KG1 (cell line): ENCODE measurements at regions not wholly inside any gene's neighbourhood (a gene's known extent, or its start where the extent isn't known, plus 50 kb on each side); places are given as distances from the start of the nearest gene placed in this dataset.
"Not testable (repeated sequence)": the region's sequence is repeated elsewhere in the genome, so short reads cannot be mapped to it uniquely, and the experiment has no call there.

Experiments used
- DNase-seq: peaks from one replicate; lab custom pipeline; 2025; lab: John Stamatoyannopoulos, UW

DNA sequence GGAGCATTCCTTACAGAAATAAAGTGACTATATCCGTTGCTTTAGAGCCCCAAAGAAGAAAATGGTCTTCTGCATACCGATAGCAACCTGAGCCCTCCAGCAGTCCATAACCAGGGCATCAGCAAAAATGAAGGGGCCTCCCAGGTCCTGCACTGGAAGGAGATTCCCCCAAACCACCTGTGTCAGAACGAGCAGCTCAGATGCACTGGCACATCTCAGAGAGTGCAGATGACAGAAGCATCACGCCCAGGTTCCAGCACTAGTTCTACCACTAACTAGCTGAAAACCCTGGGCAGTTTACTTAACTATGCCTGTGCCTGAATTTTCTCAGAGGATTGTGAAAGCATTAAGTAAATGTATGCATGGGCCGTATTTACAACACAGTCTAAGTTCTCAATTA, 466.7 kb upstream of the MYT1L start:
- no peak for DNase-seq

DNA sequence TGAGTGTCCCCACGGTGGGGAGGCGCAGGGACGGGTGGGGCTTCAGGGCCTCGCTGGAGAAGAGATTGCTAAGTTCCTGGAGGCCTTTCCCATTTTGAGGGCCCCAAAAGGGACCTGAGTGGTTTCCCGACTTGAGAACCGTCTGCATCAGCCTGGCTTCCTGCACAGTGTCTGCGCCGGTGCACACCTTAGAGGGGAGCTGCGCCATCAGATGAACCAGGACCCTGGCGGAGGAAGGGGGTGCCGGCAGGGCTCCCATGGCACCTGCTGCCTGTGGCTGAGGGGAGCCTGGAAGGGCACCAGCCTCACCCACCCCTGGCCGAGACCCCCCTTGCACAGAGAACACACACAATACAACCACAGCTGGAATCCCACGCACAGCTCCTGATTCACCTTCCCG, 465.1 kb upstream of the MYT1L start:
- no peak for DNase-seq

DNA sequence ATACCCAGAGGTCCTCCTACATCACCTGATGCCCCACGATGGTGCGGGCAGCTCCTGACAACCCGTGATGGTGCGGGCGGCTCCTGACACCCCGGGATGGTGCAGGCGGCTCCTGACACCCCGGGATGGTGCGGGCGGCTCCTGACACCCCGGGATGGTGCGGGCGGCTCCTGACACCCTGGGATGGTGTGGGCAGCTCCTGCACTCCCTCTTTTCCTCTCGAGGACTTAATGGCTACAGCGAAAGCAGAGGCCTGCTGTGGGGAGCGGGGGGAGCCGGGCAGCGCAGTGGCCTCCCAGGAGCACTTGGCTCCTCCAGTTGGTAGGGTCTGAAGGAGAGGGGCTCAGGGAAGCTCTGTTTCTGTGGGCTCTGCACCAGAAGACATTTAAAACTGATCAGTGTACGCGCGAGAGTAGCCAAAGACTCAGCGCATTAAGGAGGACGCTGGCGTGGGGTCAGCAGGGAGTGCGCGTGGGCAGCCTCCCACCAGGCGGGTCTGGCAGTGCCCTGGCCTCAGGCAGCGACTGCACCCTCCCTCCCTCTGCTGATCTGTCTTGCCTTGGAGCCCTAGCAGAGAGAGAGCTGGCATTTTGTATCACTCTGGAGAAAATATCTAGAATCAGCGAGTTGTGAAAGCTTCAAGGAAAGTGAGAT, 464.5 kb upstream of the MYT1L start:
- no peak for DNase-seq

DNA sequence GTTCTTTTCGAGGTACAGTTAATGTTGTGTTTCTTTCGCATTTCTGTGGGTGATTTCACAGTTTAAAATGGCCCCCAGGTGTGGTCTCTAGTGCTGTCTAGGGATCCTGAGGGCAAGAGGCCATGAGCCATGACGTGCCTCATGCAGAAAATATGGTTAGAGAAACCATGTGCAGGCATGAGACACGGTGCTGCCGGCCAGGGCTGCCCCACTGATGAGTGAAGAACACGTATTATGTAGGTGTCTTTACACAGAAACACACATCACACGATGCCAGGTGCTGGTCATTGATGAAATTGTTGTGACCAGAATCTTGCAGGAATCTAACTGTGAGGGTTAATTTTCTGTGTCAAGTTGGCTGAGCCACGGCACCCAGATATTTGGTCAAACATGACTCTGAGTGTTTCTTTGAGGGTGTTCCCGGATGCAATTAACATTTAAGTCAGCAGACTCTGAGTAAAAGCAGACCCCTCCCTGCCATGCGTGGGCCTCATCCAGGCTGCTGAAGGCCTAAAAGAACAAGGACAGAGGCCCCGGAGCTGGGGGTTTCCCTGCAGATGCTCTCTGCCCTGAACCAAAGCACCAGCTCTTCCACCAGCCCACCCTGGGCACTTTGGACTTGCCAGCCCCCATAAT, 463.0 kb upstream of the MYT1L start:
- no peak for DNase-seq

DNA sequence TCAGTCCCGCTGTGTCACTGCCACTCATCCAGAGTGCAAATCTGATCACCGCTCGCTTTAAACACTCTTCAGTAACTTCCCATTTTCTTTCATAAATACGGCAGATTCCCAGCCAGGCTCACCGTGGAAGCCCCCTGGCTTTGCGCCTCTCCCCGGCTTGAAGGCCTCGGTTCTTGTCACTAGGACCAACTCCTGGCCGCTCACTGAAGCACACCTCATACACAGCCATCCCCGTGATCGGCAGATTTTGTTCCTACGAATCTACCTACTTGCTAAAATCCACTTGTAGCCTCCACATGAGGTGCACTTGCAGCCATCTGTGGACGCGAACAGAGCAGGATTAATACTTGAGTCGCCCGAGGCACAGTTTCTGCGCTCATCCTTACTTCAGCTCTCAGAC, 462.4 kb upstream of the MYT1L start:
- DNase-seq = no peak

DNA sequence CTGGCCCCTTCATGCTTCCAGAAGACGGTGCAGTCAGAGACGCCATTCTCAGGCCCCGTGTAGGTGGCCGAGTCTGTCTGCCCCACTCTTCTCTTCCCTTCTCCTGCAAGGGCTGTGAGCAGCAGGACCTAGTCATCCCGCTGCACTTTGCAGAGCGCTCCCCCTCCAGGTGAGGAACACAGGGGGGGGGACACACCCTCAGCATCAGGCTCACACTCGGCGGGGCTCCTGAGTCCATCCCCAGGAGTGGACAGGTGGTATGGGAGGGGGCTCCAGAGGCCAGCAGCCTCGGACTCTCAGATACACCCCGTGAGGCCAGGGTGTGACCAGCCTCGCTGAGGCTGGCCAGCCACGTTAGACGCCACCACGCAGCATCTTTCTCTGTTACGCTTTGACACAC, 460.5 kb upstream of the MYT1L start:
- no peak for DNase-seq

DNA sequence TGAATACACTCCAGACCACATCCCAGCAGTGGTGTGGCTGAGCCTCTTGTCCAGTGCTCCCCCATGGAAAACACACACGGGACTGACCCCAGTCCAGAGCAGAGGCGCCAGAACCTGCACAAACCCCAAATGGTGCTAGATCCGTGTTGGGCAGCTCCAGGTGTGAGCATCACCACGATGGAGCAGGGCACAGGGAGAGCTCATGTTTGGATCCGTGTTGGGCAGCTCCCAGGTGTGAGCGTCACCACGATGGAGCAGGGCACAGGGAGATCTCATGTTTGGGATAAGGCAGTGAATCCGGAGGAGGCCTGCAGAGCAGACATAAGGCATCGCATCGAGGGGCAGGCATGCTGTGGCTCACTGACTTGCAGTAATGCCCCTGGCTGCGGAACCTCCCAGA, 460.0 kb upstream of the MYT1L start:
- no peak for DNase-seq

DNA sequence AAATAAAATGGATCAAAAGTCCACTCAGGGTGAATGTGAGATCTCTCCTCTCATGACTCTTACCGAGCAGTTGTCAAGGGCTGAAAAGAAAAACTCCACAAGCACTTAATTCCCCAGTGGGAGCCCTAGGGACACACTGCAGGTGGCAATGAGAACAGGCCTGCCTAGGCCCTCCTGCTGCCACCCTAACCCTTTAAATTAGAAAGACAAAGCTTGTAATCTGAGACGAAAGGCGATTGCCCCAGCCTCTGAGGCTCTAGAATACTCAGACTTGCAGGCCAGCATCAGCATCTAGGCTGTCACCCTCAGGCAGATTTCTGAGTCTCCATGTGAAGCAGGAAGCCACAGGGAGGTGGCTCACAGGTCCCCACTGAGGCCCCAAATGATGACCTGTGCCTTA, 457.0 kb upstream of the MYT1L start:
- no peak for DNase-seq

DNA sequence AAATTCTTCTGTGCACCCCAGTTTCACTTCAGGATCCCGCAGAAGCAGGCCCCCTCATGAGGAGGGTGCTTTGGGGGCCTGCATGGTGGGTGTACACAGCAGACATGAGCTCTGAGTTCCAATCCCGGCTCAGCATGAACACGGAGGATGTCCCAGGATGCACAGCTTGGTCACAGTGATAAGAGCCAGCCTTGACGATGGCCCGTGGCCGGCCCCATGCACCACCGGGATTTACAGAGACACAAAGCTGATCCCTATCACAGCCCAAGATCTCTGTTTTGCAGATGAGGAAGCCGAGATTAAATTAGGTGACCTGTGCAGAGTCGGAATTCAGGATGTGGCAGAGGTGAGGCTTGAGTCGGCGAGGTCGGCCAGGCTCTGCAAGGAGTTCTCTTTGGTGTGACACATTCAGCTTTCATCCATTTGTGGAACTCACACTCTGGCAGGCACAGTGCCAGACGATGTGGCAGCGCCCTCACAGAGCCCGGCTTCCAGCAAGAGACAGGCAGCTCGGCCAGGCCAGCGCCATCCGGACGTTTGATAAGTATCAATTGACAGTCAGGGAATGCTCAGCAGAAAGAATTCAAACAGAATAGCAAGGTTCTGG, 456.3 kb upstream of the MYT1L start:
- no peak for DNase-seq

DNA sequence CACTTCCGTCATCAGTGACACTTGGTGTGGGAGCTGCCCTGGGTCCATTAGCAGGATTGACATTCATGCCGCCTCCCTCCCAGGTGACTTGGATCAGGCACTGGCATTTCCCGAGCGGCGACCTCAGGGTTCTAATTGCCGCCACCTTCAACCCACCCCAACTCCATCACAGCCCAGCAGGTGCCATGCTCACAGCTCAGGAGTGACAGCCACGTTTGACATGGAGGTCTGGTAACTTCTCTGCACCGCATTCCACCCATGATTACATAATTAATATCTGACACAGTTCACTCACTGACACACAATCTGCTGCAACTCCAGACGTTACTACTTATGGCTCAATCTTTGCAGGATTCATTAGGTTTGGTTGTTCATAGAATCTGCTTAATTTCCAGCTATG, 450.9 kb upstream of the MYT1L start:
- DNase-seq = no peak

DNA sequence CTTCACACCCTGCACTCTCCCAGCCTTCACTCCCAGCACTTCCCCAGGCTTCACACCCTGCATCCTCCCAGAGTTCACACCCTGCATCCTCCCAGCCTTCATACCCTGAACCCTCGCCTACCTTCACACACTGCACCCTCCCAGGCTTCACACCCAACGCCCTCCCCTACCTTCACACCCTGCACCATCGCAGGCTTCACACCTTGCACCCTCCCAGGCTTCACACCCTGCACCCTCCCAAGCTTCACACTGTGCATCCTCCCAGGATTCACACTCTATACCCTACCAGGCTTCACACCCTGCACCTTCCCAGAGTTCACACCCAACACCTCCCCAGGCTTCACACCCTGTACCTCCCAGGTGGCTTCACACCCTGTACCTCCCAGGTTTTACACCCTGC, 448.7 kb upstream of the MYT1L start:
- no peak for DNase-seq

DNA sequence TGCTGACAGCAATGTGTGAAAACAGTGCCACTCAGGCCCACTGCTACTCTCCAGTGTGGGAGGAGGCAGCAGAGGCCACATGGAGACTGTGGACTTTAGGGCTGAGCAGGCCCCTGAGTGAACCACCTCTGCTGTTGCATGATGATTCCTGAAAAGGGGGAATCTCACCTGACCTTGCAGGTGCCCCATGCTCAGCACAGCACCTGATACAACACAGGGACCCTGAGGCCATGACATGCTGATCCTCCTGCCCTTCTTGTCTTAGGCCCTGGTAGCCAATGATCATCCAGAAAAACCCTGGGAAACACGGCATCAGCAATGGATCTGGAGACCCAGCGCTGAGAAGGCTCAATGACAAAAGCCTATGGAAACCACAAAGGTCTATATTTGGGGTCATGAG, 446.8 kb upstream of the MYT1L start:
- DNase-seq = no peak

DNA sequence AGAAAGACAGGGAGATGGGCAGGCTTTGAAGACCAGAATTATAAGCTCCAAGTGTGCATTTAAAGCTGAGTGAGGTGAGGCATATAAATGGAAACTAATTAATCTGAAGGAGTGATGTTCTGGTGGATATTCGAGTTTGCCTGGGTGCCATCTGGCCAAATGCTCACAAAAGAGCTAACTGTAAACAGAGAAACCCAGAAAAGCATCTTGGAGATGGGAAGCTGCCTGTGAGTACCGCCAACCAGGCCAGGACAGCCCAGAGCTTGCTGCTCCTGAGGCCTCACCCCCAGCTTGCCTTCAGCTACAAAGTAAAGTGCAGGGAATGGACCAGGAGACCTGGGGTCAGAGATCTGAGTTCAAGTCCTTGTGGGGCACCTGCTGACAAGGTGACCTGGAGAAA, 446.1 kb upstream of the MYT1L start:
- no peak for DNase-seq

DNA sequence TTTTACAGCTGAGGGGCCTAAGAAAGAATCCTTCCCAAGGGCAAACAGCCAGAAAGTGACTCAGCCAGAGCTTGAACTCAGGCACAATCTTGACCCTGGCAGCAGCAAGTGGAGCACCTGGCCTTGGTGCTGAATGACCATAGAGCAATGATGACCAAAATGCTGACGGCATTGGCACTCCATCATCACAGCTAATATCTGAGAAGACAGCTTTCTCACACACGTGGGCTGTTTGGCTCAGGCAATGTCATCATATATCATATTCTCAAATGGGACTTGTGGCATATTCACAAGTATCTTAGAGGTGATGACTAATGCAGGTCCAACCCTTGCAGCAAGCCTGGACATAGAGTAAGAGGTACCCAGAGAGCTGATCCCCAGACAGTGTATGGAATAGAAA, 443.9 kb upstream of the MYT1L start:
- no peak for DNase-seq

DNA sequence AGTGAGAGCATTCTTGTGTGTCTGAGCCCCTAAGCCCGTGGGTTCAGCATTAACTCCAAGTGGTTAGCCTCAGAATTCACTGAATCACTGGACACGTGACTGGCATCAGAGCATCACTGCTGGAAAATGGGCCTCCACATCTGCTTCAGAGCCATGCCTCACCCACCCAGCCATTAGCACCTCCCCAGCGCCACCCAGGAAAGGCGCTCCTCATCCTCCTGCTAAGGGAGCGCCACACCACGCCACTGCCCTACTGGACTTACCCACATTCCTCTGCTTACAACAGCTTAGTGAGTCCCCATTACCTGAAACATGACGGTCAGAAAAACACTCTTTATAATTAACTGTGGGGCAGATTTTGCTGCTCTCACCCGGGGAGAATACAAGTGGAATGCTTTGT, 442.6 kb upstream of the MYT1L start:
- no peak for DNase-seq

DNA sequence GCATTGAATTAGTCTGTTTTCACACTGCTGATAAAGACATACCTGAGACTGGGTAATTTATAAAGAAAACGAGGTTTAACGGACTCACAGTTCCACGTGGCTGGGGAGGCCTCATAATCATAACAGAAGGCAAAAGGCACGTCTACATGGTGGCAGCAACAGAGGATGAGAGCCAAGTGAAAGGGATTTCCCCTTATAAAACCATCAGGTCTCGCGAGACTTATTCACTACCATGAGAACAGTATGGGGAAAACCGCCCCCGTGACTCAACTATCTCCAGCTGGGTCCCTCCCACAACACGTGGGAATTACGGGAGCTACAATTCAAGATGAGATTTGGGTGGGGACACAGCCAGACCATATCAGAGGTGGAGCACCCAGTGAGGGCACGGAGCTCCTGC, 442.0 kb upstream of the MYT1L start:
- DNase-seq = not testable (repeated sequence)

DNA sequence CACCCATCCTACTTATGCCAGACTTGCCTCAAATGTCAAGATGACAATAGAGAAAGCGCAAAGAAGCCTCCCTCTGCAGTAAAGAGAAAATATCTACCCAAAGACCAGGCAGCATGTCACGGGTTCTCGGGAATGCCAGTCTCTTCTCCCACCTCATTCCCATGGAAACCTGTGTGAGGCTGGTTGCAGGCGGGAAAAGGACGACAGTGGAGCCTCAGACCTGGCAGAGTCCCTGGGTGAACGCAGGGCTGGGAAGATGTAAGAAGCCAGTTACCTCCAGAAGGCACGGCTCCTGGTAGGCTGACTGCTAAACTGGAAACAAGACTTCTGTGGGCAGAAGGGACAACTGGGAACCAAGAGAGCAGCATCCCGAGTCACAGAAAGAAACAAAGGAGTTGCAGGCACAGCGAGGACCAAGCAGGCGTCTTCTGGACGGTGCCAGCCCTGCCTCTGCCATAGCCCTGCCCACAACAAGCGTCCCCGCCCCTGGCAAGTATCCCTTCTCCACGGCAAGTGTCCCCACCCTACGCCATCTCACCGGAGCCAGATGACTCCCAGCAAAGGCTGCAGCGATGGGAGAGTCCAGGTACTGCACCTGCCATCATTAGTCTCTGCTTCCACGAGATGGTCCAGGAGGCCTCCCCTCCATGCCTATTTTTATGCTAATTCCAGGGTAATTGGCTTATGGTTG, 440.8 kb upstream of the MYT1L start:
- no peak for DNase-seq

DNA sequence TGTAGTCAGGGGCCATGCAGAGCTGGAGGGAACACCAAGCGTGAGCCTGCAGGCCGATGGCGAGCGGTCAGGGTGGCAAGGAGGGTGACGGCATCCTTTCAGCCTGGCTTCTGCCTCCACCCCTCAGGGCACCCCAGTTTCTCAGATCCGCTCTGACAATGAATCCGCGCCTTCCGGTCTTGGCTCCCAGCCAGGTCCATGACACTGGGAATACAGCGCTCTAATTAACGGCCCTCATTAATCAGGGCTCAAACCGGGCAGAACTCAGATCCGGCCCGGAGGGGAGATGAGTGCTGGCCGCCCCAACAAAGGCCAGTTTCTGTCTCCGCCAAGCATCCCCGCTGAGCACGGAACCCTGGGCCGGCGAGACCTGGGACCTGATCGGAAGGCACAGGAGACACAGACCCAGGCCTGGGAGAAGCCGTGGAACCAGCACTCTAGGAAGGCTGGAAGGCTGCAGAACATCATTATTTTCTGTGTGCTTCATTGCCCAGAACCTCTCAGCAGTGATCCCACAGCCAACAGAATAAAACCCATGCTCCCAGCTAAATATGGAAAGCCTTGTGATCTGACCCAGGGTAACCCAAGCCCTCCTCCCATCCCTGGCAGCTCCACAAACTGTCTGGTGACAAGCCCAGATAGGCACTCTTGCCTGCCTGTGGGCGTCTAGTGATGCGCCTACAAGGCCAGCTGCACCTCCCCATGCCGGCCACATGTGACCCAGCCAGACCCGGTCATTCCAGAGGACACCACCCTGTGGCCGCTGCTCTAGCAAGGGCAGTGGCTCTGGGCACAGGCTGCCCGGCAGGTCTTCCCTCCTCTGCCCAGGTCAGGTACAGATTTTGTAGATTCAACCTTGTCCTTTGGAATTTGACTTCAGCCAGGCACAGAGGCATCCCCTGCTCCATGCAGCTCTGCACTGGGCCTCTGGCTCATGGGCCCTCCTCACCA, 438.7 kb upstream of the MYT1L start:
- DNase-seq = no peak

DNA sequence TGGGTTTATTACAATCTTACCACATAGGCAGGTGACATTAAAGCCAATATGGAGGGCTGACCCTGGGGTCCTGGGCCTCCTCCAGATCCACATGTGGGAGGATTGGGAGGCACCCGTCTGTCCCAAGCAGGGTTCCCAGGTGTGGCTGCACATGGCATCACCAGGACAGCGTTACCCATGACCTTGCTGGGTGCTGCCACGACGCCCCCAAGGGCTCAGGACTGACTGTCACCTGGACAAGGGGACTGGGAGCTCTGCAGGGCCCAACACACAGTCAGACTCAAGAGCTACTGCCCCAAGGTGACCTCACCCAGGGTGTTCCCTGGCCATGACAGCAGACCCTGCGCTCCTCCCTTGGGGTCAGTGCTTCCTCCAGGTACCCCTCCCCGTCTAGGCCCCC, 437.4 kb upstream of the MYT1L start:
- DNase-seq = no peak

DNA sequence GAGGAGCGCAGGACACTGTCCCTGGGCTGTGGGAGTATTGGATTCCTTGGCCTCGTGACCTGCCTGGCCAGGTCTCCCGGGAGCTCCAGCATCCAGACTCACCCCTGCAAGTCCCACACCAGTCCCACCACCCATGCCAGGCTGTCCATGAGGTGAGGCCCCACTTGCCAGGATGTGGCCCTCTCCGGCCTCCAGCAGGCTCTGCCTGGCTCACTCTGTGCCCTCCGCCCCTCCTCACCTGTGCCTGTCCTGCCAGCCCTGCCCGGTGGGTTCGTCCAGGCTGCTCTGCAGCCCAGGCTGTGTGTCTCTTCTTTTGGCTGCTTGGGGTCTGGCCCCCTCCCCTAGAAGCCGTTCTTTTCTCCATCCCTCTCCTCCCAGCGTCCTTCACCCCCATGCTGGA, 436.8 kb upstream of the MYT1L start:
- no peak for DNase-seq

DNA sequence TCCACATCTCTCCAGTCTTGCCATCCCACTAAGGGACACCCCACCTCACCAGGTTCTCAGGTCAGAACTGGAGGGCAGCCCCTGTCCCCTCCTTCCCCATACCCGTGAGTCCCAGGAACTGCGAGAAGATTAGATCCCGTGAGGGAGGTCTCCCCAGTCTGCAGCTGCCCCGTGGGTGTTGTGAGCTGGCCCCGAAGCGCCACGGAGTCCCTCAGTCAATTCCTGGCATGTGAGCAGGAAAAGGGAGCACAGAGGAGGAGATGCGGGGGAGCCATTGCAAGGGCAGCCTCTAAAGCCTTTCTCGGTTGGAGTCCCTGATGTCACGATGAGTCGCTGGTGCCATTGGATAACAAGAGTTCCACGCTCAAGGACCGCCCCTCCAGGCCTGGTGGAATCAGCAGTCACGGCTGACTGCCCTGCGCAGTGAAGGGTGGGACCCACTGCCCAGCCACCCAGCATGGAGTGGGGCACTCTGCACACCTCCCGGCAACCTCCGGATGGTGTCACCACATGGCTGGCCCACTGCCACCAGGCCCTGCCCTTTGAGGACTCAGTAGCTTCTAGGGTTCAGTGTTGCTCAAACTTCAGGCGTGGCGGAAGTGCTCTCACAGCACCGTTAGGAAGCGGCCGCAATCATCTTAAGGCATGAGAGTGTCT, 434.9 kb upstream of the MYT1L start:
- no peak for DNase-seq
